OCI-LY7 (cell line): ENCODE measurements at regions not wholly inside any gene's neighbourhood (a gene's known extent, or its start where the extent isn't known, plus 50 kb on each side); places are given as distances from the start of the nearest gene placed in this dataset.

ENCODE experiments used
- BruUV-seq: library from RNA; stranded (reverse); fragments of 400-500 nt; replicated peaks from 2 replicates; lab custom pipeline; 2021; lab: Mats Ljungman, UMichigan
- CTCF ChIA-PET: fragments of 300-600 bp; sonication (Branson Sonifier 250); formaldehyde crosslinking; loops from one replicate; lab custom pipeline; 2022; ENCODE audit warnings: antibody characterized with exemption; ENCODE audit not compliant: unreplicated experiment; lab: Charles Lee
- POLR2A ChIA-PET: fragments of 300-600 bp; sonication (Branson Sonifier 250); formaldehyde crosslinking; loops from one replicate; lab custom pipeline; 2022; ENCODE audit warnings: antibody characterized with exemption; lab: Charles Lee
- DNase-seq: peaks from one replicate; pipeline ENCODE4 v3.0.0-alpha.2; 2015; ENCODE audit warnings: low spot score
- H2AFZ ChIP-seq: fragments of 200-600 bp; sonication (generic), shearing (Covaris generic); 2 replicates; pipeline ENCODE4 v1.6.1; 2014; ENCODE audit warnings: mild to moderate bottlenecking, antibody characterized with exemption, low read length, moderate library complexity
- H3K27ac ChIP-seq: fragments of 200-600 bp; sonication (generic); 2 replicates; pipeline ENCODE4 v1.5.1; 2014; ENCODE audit warnings: mixed run types, low read depth, mild to moderate bottlenecking, moderate library complexity, low read length, inconsistent platforms; ENCODE audit not compliant: poor library complexity, severe bottlenecking
- H3K36me3 ChIP-seq: fragments of 200-600 bp; sonication (generic); 2 replicates; pipeline ENCODE4 v1.6.1; 2014; ENCODE audit warnings: mild to moderate bottlenecking, antibody characterized with exemption, low read length, moderate library complexity, mixed read lengths; ENCODE audit not compliant: insufficient read depth
- H3K4me1 ChIP-seq: fragments of 200-600 bp; sonication (generic); 2 replicates; pipeline ENCODE4 v1.5.1; 2014; ENCODE audit warnings: mild to moderate bottlenecking, low read length; ENCODE audit not compliant: insufficient read depth, poor library complexity, severe bottlenecking
- H3K4me2 ChIP-seq: fragments of 200-600 bp; sonication (generic); 2 replicates; pipeline ENCODE4 v1.6.1; 2014; ENCODE audit warnings: mild to moderate bottlenecking, low read length
- H3K4me3 ChIP-seq: fragments of 200-600 bp; sonication (generic); 2 replicates; pipeline ENCODE4 v1.5.1; 2014; ENCODE audit warnings: mild to moderate bottlenecking, low read depth, low read length; ENCODE audit not compliant: poor library complexity, severe bottlenecking
- H3K79me2 ChIP-seq: fragments of 200-600 bp; sonication (generic); 2 replicates; pipeline ENCODE4 v1.6.1; 2016; ENCODE audit warnings: low read depth, mild to moderate bottlenecking, low read length, moderate library complexity, mixed read lengths; ENCODE audit not compliant: insufficient read depth
- H3K9me2 ChIP-seq: fragments of 200-600 bp; sonication (generic); 2 replicates; pipeline ENCODE4 v1.6.1; 2016; ENCODE audit warnings: mild to moderate bottlenecking, low read length, mixed read lengths; ENCODE audit not compliant: insufficient read depth
- H3K9me3 ChIP-seq: fragments of 200-600 bp; sonication (generic); 2 replicates; pipeline ENCODE4 v1.6.1; 2014; ENCODE audit warnings: mild to moderate bottlenecking, mixed run types, low read length, mixed read lengths
- H4K20me1 ChIP-seq: fragments of 200-600 bp; sonication (generic); 2 replicates; pipeline ENCODE4 v1.6.1; 2014; ENCODE audit warnings: mild to moderate bottlenecking, antibody characterized with exemption, low read length, moderate library complexity, mixed read lengths; ENCODE audit not compliant: insufficient read depth
- CTCF ChIP-seq: fragments of 200-600 bp; sonication (generic); conservative IDR thresholded peaks from 2 replicates; pipeline ENCODE4 v1.5.1; 2014; ENCODE audit warnings: mild to moderate bottlenecking, antibody characterized with exemption, low read length, moderate library complexity, mixed read lengths
- EZH2phosphoT487 ChIP-seq: fragments of 200-600 bp; sonication (generic); IDR thresholded peaks from 2 replicates; pipeline ENCODE4 v1.6.1; 2018; ENCODE audit warnings: low read depth, borderline replicate concordance, mild to moderate bottlenecking, mixed run types, antibody characterized with exemption, low read length, moderate library complexity, mixed read lengths
- intact Hi-C: fragments of 100-400 bp; cut with micrococcal nuclease; formaldehyde crosslinking; loops from one replicate; pipeline ENCODE4 v1.10.0; 2022; ENCODE audit not compliant: unreplicated experiment

- H3K79me2 ChIP-seq, result no peaks in the 10 kb centered on the region
- H3K4me3 ChIP-seq, result no peak overlapping the region
- H3K4me1 ChIP-seq, result no peaks in the 10 kb centered on the region
- TF ChIP-seq EZH2phosphoT487, result no peak
- no peak for TF ChIP-seq CTCF
- intact Hi-C loops, result no loop called here
- H3K9me2 ChIP-seq, result no peaks in the 10 kb centered on the region
- BruUV-seq, result no TSS peak
- no peaks in the 10 kb centered on the region for H4K20me1 ChIP-seq
- no peaks in the 10 kb centered on the region for H3K9me3 ChIP-seq
- H3K4me2 ChIP-seq, result no peak overlapping the region
- CTCF ChIA-PET, result no interaction called here
- no peak overlapping the region for H2AFZ ChIP-seq
- no peak overlapping the region for H3K27ac ChIP-seq
- H3K36me3 ChIP-seq, result no peaks in the 10 kb centered on the region
- POLR2A ChIA-PET, result no interaction called here
- no peak for DNase-seq
These were observed 1403.5 kb upstream of the PABPC4L start for GRCh38 chr4:135605076-135605475.

GRCh38 chr4:135604531-135604930 is 1402.9 kb upstream of the PABPC4L start:
- POLR2A ChIA-PET, result no interaction called here
- H3K79me2 ChIP-seq, result no peaks in the 10 kb centered on the region
- no peaks in the 10 kb centered on the region for H3K36me3 ChIP-seq
- CTCF ChIA-PET, result no interaction called here
- H3K4me3 ChIP-seq, result no peak overlapping the region
- H4K20me1 ChIP-seq, result no peaks in the 10 kb centered on the region
- H3K4me1 ChIP-seq, result no peaks in the 10 kb centered on the region
- no peaks in the 10 kb centered on the region for H3K9me2 ChIP-seq
- no TSS peak for BruUV-seq
- H3K4me2 ChIP-seq, result no peak overlapping the region
- DNase-seq, result no peak
- H2AFZ ChIP-seq, result no peak overlapping the region
- no peaks in the 10 kb centered on the region for H3K9me3 ChIP-seq
- TF ChIP-seq EZH2phosphoT487 (no peak), CTCF (no peak)
- intact Hi-C loops, result no loop called here
- no peak overlapping the region for H3K27ac ChIP-seq

- no peak overlapping the region for H3K4me3 ChIP-seq
- H3K4me2 ChIP-seq, result no peak overlapping the region
- intact Hi-C loops, result no loop called here
- CTCF ChIA-PET, result no interaction called here
- H2AFZ ChIP-seq, result no peak overlapping the region
- TF ChIP-seq CTCF, result no peak
- TF ChIP-seq EZH2phosphoT487, result no peak
- no peak overlapping the region for H3K27ac ChIP-seq
- no peaks in the 10 kb centered on the region for H3K36me3 ChIP-seq
- POLR2A ChIA-PET, result no interaction called here
- H4K20me1 ChIP-seq, result no peaks in the 10 kb centered on the region
- no peaks in the 10 kb centered on the region for H3K79me2 ChIP-seq
- no peak for DNase-seq
- H3K4me1 ChIP-seq, result no peaks in the 10 kb centered on the region
- no peaks in the 10 kb centered on the region for H3K9me3 ChIP-seq
- BruUV-seq, result no TSS peak
- H3K9me2 ChIP-seq, result no peaks in the 10 kb centered on the region
These were observed 1399.8 kb upstream of the PABPC4L start for GRCh38 chr4:135601351-135601750.
